ENCODE measurements at regions not wholly inside any gene's neighbourhood (a gene's known extent, or its start where the extent isn't known, plus 50 kb on each side); places are given as distances from the start of the nearest gene placed in this dataset.

- TF ChIP-seq CTCF (IDR thresholded peaks at IDR 0.05; ENCODE audit: borderline replicate concordance, extremely low read depth, low read length, poor library complexity, severe bottlenecking), result no peak
- no peak for TF ChIP-seq EZH2 (IDR thresholded peaks at IDR 0.05; ENCODE audit: borderline replicate concordance, low read depth, low read length, severe bottlenecking)
Observed at GRCh38 chr6:43897571-43898302, 127.7 kb downstream of the VEGFA start.

Data from DND-41 (cell line).